IMR-90 (cell line): ENCODE measurements at regions not wholly inside any gene's neighbourhood (a gene's known extent, or its start where the extent isn't known, plus 50 kb on each side); places are given as distances from the start of the nearest gene placed in this dataset.

Experiments used
- ATAC-seq: fragments of 200-7000 bp; cut with Tn5 transposase; 2 replicates; pipeline ENCODE4 v1.9.1; 2020; ENCODE audit warnings: low read depth, mild to moderate bottlenecking, moderate library complexity
- BruUV-seq: library from RNA; stranded (reverse); fragments of 400-500 nt; replicated peaks from 2 replicates; lab custom pipeline; 2021; lab: Mats Ljungman, UMichigan
- CTCF ChIA-PET: fragments of 300-600 bp; formaldehyde crosslinking; extraction: SDS; loops from one replicate; lab custom pipeline; 2021; ENCODE audit warnings: antibody characterized with exemption; lab: Yijun Ruan, JAX
- POLR2A ChIA-PET: fragments of 300-600 bp; sonication (Branson Sonifier 250); formaldehyde crosslinking; loops from one replicate; lab custom pipeline; 2022; ENCODE audit warnings: antibody characterized with exemption; ENCODE audit not compliant: unreplicated experiment; lab: Charles Lee
- DNase-seq: peaks from one replicate; pipeline ENCODE4 v3.0.0; 2013
- H2AFZ ChIP-seq: replicated peaks from 2 replicates; pipeline ENCODE3; 2013; ENCODE audit warnings: low read length, mild to moderate bottlenecking; ENCODE audit not compliant: poor library complexity
- H2AK5ac ChIP-seq: 2 replicates; pipeline ENCODE4 v1.6.1; 2013; ENCODE audit warnings: low read depth, low read length, inconsistent platforms
- H2AK9ac ChIP-seq: replicated peaks from 2 replicates; pipeline ENCODE3; 2013; ENCODE audit warnings: mild to moderate bottlenecking, low read depth, low read length, moderate library complexity; ENCODE audit not compliant: poor library complexity
- H2BK120ac ChIP-seq: 2 replicates; pipeline ENCODE4 v1.6.1; 2013; ENCODE audit warnings: low read depth, low read length, inconsistent platforms
- H2BK15ac ChIP-seq: 3 replicates; pipeline ENCODE4 v1.6.1; 2013; ENCODE audit warnings: low read depth, low read length, inconsistent platforms
- H2BK20ac ChIP-seq: 2 replicates; pipeline ENCODE4 v1.6.1; 2013; ENCODE audit warnings: low read depth, mild to moderate bottlenecking, inconsistent platforms, low read length, moderate library complexity
- H2BK5ac ChIP-seq: 2 replicates; pipeline ENCODE4 v1.6.1; 2013; ENCODE audit warnings: mild to moderate bottlenecking, low read depth, low read length, inconsistent platforms; ENCODE audit not compliant: poor library complexity, severe bottlenecking
- H3K14ac ChIP-seq: replicated peaks from 2 replicates; pipeline ENCODE4 v1.6.1; 2013; ENCODE audit warnings: low read depth, low read length, inconsistent platforms
- H3K18ac ChIP-seq: 2 replicates; pipeline ENCODE4 v1.6.1; 2013; ENCODE audit warnings: low read depth, low read length, control low read depth
- H3K23ac ChIP-seq: 2 replicates; pipeline ENCODE4 v1.6.1; 2013; ENCODE audit warnings: low read depth, low read length, inconsistent platforms
- H3K27ac ChIP-seq: 2 replicates; pipeline ENCODE4 v1.5.1; 2013; ENCODE audit warnings: mild to moderate bottlenecking, control low read depth, low read length; ENCODE audit not compliant: insufficient read depth
- H3K27me3 ChIP-seq: 2 replicates; pipeline ENCODE4 v1.6.1; 2013; ENCODE audit warnings: low read length; ENCODE audit not compliant: control insufficient read depth, insufficient read depth
- H3K36me3 ChIP-seq: 2 replicates; pipeline ENCODE4 v1.6.1; 2013; ENCODE audit warnings: low read length, mixed read lengths; ENCODE audit not compliant: control insufficient read depth, insufficient read depth
- H3K4ac ChIP-seq: 2 replicates; pipeline ENCODE4 v1.6.1; 2013; ENCODE audit warnings: low read depth, low read length, inconsistent platforms
- H3K4me1 ChIP-seq: 2 replicates; pipeline ENCODE4 v1.6.1; 2013; ENCODE audit warnings: low read length, mixed read lengths; ENCODE audit not compliant: control insufficient read depth, insufficient read depth
- H3K4me2 ChIP-seq: 2 replicates; pipeline ENCODE4 v1.6.1; 2013; ENCODE audit warnings: low read depth, mild to moderate bottlenecking, control low read depth, low read length, moderate library complexity
- H3K4me3 ChIP-seq: 2 replicates; pipeline ENCODE4 v1.5.1; 2013; ENCODE audit warnings: low read depth, mild to moderate bottlenecking, control low read depth, low read length, moderate library complexity; ENCODE audit not compliant: insufficient read depth
- H3K56ac ChIP-seq: 2 replicates; pipeline ENCODE4 v1.6.1; 2013; ENCODE audit warnings: low read length, inconsistent platforms; ENCODE audit not compliant: insufficient read depth; ENCODE audit errors: extremely low read depth
- H3K79me1 ChIP-seq, 2 experiments: 2 replicates each; pipeline ENCODE4 v1.6.1; 2013; ENCODE audit warnings: low read length in 2 of 2, inconsistent platforms in 1 of 2, low read depth in 1 of 2
- H3K9ac ChIP-seq: 2 replicates; pipeline ENCODE4 v1.6.1; 2013; ENCODE audit warnings: low read depth, low read length, control low read depth
- H3K9me1 ChIP-seq: 2 replicates; pipeline ENCODE4 v1.6.1; 2013; ENCODE audit warnings: low read length, inconsistent platforms; ENCODE audit not compliant: insufficient read depth
- H3K9me3 ChIP-seq: 2 replicates; pipeline ENCODE4 v1.6.1; 2013; ENCODE audit warnings: low read length; ENCODE audit not compliant: control insufficient read depth, insufficient read depth
- H4K20me1 ChIP-seq: 2 replicates; pipeline ENCODE4 v1.6.1; 2013; ENCODE audit warnings: low read length, inconsistent platforms; ENCODE audit not compliant: insufficient read depth
- H4K5ac ChIP-seq: 2 replicates; pipeline ENCODE4 v1.6.1; 2013; ENCODE audit warnings: mild to moderate bottlenecking, low read depth, low read length, control low read depth
- H4K8ac ChIP-seq, 2 experiments: 2 replicates each; pipeline ENCODE4 v1.6.1; 2013; ENCODE audit warnings: low read depth in 2 of 2, low read length in 2 of 2, control low read depth in 1 of 2, inconsistent platforms in 1 of 2
- H4K91ac ChIP-seq: 2 replicates; pipeline ENCODE4 v1.6.1; 2013; ENCODE audit warnings: low read depth, low read length, inconsistent platforms; ENCODE audit not compliant: insufficient read depth
- BHLHE40 ChIP-seq: fragments of 150-350 bp; IDR thresholded peaks from 2 replicates; pipeline ENCODE4 v1.6.1; 2016; ENCODE audit warnings: mild to moderate bottlenecking, low read depth, low read length
- CEBPB ChIP-seq: IDR thresholded peaks from 2 replicates; pipeline ENCODE4 v1.6.1; 2012; ENCODE audit warnings: low read depth, low read length, improper control_type of control experiment
- CHD1 ChIP-seq: IDR thresholded peaks from 2 replicates; pipeline ENCODE4 v1.6.1; 2012; ENCODE audit warnings: low read depth, low read length, improper control_type of control experiment
- MAFK ChIP-seq: IDR thresholded peaks from 2 replicates; pipeline ENCODE4 v1.6.1; 2012; ENCODE audit warnings: low read depth, low read length, improper control_type of control experiment
- MAZ ChIP-seq: IDR thresholded peaks from 2 replicates; pipeline ENCODE4 v1.6.1; 2012; ENCODE audit warnings: low read depth, mild to moderate bottlenecking, low read length, improper control_type of control experiment, moderate library complexity, borderline replicate concordance
- POLR2A ChIP-seq: IDR thresholded peaks from 2 replicates; pipeline ENCODE4 v1.6.1; 2012; ENCODE audit warnings: mild to moderate bottlenecking, low read depth, low read length
- RAD21 ChIP-seq: IDR thresholded peaks from 2 replicates; pipeline ENCODE4 v1.6.1; 2012; ENCODE audit warnings: low read length, improper control_type of control experiment
- RCOR1 ChIP-seq: IDR thresholded peaks from 2 replicates; pipeline ENCODE4 v1.6.1; 2012; ENCODE audit warnings: mild to moderate bottlenecking, low read length, improper control_type of control experiment; ENCODE audit not compliant: insufficient replicate concordance
- WGBS, 2 experiments: methylation state at CpG; one replicate each; pipeline versions ENCODE4 v1.1.5 to v1.1.7; 2013; ENCODE audit warnings: missing lambda C conversion rate in 2 of 2; ENCODE audit not compliant: insufficient read length in 1 of 2; ENCODE audit errors: extremely low coverage in 2 of 2; 5-methylcytosine and 5-hydroxymethylcytosine counted together
- dilution Hi-C: fragments of 300-500 bp; cut with HindIII; formaldehyde crosslinking; loops from one replicate; pipeline ENCODE4 v1.14.3; 2018; ENCODE audit warnings: low sequenced_read_pairs; ENCODE audit not compliant: unreplicated experiment
- in situ Hi-C: fragments of 300-500 bp; cut with MboI; formaldehyde crosslinking; loops from 3 replicates; pipeline ENCODE4 v1.14.3; 2019; ENCODE audit warnings: low sequenced_read_pairs, inconsistent platforms, mixed read lengths
- intact Hi-C: fragments of 100-400 bp; cut with micrococcal nuclease; formaldehyde crosslinking; loops from 2 replicates; pipeline ENCODE4 v1.10.0; 2022
- TF ChIP-seq, protein P1 (sequence below): fragments of 150-350 bp; IDR thresholded peaks from 2 replicates; pipeline ENCODE4 v1.6.1; 2016; ENCODE audit warnings: low read depth, mild to moderate bottlenecking, low read length, moderate library complexity, borderline replicate concordance
- TF ChIP-seq, protein P2 (sequence below): conservative IDR thresholded peaks from 2 replicates; pipeline ENCODE4 v1.5.1; 2012; ENCODE audit warnings: mild to moderate bottlenecking, low read depth, low read length, improper control_type of control experiment
- TF ChIP-seq, protein P3 (sequence below): fragments of 150-350 bp; IDR thresholded peaks from 2 replicates; pipeline ENCODE4 v1.6.1; 2017; ENCODE audit warnings: mild to moderate bottlenecking, antibody characterized with exemption, low read length, low read depth

DNA sequence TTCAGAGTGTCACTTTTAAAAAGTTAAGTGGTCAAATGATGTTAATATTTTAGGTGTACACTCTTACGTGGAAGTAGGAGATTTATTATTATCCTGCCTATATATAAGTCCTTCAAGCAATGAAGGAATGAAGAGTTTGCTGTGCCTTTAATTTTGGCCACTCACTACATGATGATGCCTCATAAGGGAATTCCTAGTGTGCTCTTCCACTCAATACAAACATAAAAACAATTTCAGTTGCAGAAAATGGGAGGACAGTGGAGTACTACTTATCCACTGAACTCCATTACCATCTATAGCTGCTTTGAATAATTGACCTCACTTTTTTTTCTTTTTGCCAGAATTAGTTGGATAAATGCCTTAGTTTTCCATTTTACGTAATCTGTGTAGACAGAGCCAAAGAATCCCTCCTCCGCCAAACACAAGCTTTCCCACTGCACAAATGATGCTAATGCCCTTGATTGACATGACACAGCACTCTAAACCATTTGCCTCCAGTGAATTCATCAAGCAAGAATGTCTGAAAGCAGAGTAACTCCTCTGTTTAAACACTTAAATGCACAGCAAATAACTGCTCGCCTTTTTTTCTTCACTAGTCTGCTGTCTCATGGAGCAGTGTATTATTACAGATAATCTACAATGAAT is 751.1 kb upstream of the FANCL start:
- H3K9me3 ChIP-seq, result no peaks in the 10 kb centered on the region
- H4K91ac ChIP-seq, result no peak overlapping the region
- no peak overlapping the region for H4K8ac ChIP-seq
- H3K9ac ChIP-seq, result no peak overlapping the region
- no peak overlapping the region for H3K14ac ChIP-seq
- H4K20me1 ChIP-seq, result no peaks in the 10 kb centered on the region
- no peak overlapping the region for H3K18ac ChIP-seq
- BruUV-seq, result no TSS peak
- dilution Hi-C loops, result no loop called here
- H3K27ac ChIP-seq, result no peak overlapping the region
- ChIA-PET POLR2A (no interaction called here), CTCF (interaction anchor here (1.0 kb wide), 1 partner anchor 11 kb away, joined by 3 read pairs; no protein-coding TSS in a partner anchor)
- ATAC-seq (no peak), DNase-seq (no peak)
- no peaks in the 10 kb centered on the region for H3K79me1 ChIP-seq
- H3K56ac ChIP-seq, result no peak overlapping the region
- 75% methylated on average over 2 of the region's 4 CpGs; no CpG with 5 or more reads in 1 of the 2 experiments for WGBS, 2 experiments
- TF ChIP-seq MAZ (no peak), CEBPB (no peak), BHLHE40 (no peak), RAD21 (no peak), MAFK (no peak), POLR2A (no peak), CHD1 (no peak), RCOR1 (no peak)
- TF ChIP-seq, protein P1, sequence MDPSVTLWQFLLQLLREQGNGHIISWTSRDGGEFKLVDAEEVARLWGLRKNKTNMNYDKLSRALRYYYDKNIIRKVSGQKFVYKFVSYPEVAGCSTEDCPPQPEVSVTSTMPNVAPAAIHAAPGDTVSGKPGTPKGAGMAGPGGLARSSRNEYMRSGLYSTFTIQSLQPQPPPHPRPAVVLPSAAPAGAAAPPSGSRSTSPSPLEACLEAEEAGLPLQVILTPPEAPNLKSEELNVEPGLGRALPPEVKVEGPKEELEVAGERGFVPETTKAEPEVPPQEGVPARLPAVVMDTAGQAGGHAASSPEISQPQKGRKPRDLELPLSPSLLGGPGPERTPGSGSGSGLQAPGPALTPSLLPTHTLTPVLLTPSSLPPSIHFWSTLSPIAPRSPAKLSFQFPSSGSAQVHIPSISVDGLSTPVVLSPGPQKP, result no peak
- TF ChIP-seq, protein P2, sequence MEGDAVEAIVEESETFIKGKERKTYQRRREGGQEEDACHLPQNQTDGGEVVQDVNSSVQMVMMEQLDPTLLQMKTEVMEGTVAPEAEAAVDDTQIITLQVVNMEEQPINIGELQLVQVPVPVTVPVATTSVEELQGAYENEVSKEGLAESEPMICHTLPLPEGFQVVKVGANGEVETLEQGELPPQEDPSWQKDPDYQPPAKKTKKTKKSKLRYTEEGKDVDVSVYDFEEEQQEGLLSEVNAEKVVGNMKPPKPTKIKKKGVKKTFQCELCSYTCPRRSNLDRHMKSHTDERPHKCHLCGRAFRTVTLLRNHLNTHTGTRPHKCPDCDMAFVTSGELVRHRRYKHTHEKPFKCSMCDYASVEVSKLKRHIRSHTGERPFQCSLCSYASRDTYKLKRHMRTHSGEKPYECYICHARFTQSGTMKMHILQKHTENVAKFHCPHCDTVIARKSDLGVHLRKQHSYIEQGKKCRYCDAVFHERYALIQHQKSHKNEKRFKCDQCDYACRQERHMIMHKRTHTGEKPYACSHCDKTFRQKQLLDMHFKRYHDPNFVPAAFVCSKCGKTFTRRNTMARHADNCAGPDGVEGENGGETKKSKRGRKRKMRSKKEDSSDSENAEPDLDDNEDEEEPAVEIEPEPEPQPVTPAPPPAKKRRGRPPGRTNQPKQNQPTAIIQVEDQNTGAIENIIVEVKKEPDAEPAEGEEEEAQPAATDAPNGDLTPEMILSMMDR, result no peak
- TF ChIP-seq, protein P3, sequence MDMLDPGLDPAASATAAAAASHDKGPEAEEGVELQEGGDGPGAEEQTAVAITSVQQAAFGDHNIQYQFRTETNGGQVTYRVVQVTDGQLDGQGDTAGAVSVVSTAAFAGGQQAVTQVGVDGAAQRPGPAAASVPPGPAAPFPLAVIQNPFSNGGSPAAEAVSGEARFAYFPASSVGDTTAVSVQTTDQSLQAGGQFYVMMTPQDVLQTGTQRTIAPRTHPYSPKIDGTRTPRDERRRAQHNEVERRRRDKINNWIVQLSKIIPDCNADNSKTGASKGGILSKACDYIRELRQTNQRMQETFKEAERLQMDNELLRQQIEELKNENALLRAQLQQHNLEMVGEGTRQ, result no peak
- no peaks in the 10 kb centered on the region for H3K36me3 ChIP-seq
- no peak overlapping the region for H3K4ac ChIP-seq
- no peaks in the 10 kb centered on the region for H3K27me3 ChIP-seq
- H2BK20ac ChIP-seq, result no peak overlapping the region
- H3K4me2 ChIP-seq, result no peak overlapping the region
- in situ Hi-C loops, result no loop called here
- no peak overlapping the region for H3K4me3 ChIP-seq
- no peak overlapping the region for H3K23ac ChIP-seq
- intact Hi-C loops, result no loop called here
- no peak overlapping the region for H2BK120ac ChIP-seq
- no peak overlapping the region for H2AFZ ChIP-seq
- no peak overlapping the region for H4K5ac ChIP-seq
- no peak overlapping the region for H2AK9ac ChIP-seq
- H2AK5ac ChIP-seq, result no peak overlapping the region
- H2BK5ac ChIP-seq, result no peak overlapping the region
- H2BK15ac ChIP-seq, result no peak overlapping the region
- H3K9me1 ChIP-seq, result no peaks in the 10 kb centered on the region
- no peaks in the 10 kb centered on the region for H3K4me1 ChIP-seq
